GM12864 (cell line): ENCODE measurements at regions not wholly inside any gene's neighbourhood (a gene's known extent, or its start where the extent isn't known, plus 50 kb on each side); places are given as distances from the start of the nearest gene placed in this dataset.

Source experiments
- DNase-seq: peaks from one replicate; pipeline ENCODE4 v3.0.0-alpha.2; 2011; ENCODE audit warnings: low read depth
- H3K4me3 ChIP-seq: 2 replicates; pipeline ENCODE4 v1.5.1; 2011; ENCODE audit warnings: mild to moderate bottlenecking, low read depth, low read length, control low read depth
- CTCF ChIP-seq: IDR thresholded peaks from 2 replicates; pipeline ENCODE4 v1.5.1; 2011; ENCODE audit warnings: low read depth, mild to moderate bottlenecking, moderate library complexity, low read length, control low read depth, inconsistent platforms; ENCODE audit errors: missing control alignments

- no peak overlapping the region for H3K4me3 ChIP-seq
- peak; percentile 87 for DNase-seq
- no peak for TF ChIP-seq CTCF
These were observed 112.5 kb downstream of the SNX5 start for GRCh38 chr20:17856024-17856564.

DNA sequence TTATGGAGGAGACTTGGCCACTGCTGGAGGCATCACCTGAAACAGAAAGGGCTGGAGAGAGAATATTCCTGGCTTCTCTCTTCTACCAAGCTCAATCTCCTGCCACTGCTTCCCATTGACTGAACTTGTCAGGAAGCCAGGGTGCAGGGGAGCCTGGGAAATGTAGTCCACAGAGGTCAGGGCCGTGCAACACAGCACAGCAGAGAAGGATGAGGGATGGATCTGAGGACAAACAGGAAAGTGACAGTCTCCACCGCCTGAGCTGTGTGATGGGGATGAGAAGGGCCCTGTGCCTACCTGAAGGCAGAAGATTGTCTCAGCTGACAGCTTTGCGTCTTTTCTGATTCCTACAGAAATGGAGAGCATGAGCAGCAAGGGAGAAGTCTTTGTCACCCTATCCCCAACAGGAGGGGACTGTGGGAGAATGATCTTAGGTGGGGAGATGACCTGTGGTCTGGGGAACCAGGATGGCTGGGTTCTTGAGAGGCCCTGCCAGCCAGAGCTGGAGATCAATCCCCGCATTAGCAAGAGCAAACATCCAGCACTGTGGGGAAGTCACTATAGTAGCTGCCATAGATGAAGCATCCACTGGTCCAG is 114.2 kb downstream of the SNX5 start:
- TF ChIP-seq CTCF = no peak
- no peak overlapping the region for H3K4me3 ChIP-seq
- DNase-seq = no peak

GRCh38 chr20:17852323-17852722 is 116.3 kb downstream of the SNX5 start:
- no peak for TF ChIP-seq CTCF
- H3K4me3 ChIP-seq = no peak overlapping the region
- DNase-seq = no peak

DNA sequence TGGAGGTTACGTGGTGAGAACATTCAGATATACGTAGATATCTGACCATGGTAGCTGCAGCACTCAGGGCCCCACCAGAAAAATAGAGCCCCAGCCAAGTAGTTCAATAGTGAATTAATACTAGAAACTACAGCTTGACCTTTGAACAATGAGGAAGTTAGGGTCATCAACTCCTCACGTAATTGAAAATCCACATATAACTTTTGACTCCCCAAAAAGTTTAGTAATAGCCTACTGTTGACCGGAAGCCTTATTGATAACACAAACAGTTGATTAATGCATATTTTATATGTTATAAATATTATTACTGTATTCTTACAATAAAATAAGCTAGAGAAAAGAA is 117.9 kb downstream of the SNX5 start:
- DNase-seq = no peak
- no peak for TF ChIP-seq CTCF
- H3K4me3 ChIP-seq = no peak overlapping the region

DNA sequence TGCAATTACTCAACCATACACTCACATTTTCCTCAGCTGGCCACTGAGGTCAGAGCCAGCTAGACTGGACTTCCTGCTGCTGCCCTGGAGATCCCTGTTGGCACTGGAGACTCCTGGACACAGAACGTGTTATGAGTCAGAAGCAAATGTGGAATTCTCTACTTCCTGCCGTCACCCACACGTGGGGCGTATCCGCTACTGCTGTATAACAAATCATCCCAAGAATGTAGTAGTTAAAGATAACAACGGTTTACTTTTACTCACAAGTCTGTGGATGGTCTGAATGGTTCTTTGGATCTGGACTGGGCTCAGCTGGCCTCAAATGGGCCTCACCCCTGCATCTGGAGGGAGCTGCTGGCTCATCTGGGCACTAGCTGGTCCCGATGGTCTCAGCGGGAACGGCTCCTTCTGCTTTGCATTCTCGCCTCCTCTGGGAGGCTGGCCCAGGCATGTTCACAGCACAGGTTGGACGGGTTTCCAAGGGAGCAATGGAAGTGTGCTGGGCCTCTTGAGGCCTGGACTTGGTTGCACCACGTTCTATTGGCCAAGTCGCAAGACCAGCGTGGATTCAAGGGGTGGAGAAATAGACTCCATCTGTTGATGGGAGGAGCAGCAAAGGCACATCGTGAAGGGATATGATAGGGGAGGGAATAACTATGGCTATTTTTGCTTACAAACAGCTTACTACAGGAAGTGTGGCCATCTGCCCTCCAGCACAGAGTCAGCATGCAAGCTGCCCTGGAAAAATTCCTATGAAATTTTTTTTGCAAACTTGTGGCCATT is 118.5 kb downstream of the SNX5 start:
- no peak overlapping the region for H3K4me3 ChIP-seq
- TF ChIP-seq CTCF = no peak
- no peak for DNase-seq

- H3K4me3 ChIP-seq = no peak overlapping the region
- DNase-seq = no peak
- no peak for TF ChIP-seq CTCF
These were observed 119.3 kb downstream of the SNX5 start for GRCh38 chr20:17849138-17849900.
